HG03196 (cell line): ENCODE measurements at regions not wholly inside any gene's neighbourhood (a gene's known extent, or its start where the extent isn't known, plus 50 kb on each side); places are given as distances from the start of the nearest gene placed in this dataset.
"Not testable (repeated sequence)": the region's sequence is repeated elsewhere in the genome, so short reads cannot be mapped to it uniquely, and the experiment has no call there.

Experiments
- ATAC-seq: cut with Tn5 transposase; IDR thresholded peaks from one replicate; pipeline ENCODE4 v1.9.1; 2021; ENCODE audit not compliant: unreplicated experiment

DNA sequence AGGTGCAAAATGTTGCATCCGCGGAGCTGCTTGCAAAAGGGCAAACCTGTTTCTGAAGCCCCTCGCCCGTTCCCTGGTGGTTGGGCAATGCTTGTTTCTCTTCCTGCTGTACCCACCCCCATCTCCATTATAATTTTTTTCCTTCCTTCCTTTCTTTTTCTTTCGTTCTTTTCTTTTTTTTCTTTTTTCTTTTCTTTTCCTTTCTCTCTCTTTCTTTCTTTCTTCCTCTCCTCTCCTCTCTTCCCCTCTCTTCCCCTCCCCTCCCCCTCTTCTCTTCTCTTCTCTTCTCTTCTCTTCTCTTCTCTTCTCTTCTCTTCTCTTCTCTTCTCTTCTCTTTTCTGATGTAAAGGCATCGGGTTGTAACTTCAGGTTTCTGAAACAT is 278.2 kb downstream of the GATA3 start:
- no peak for ATAC-seq

DNA sequence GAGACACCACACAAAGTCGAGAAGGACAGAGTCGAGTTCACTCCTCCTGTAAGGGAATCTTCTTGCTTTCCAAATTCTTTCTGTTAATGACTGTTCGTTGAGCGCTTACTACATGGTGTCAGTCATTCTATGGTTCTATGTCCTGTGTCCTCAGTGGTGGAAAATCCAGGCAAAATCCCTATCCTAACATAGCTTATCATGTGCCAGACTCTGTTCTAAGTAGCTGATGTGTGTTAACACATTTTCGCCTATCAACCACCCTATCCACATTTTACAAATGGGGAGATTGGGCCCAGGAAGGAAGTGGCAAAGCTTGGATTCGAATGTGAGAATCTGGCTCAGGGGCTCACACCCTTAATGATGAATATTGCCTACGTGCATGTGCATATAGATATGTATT is 280.1 kb downstream of the GATA3 start:
- no peak for ATAC-seq

DNA sequence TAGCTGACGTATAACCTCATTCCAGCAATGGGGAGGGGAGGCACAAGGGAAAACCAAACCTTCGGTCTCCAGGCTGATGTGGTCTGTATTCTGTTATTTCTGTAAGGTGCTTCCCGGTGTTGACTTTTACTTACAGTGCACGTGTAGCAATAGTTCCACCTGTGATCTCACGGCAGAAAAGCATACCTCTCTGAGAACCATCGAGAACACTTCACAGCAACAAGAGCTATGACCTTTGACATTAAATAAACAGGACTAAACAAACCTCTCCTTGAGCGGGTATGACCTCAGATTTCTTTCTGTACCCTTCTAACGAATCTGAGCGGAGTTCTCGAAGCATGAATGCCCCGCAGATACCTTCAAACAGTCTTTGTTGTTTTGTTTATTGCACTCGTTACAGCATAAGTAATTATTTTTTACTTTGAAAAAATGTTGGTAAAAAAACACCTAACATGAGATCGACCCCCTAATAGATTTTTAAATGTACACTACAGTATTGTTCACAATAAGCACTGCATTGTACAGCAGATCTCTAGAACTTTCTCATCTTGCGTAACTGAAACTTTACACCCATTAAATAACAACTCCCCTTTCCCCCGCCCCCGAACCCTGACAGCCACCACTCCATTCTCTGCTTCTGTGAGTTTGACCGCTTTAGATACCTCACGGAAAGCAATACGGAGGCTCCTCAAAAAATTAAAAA is 282.3 kb downstream of the GATA3 start:
- no peak for ATAC-seq

GRCh38 chr10:8337332-8337651 is 282.8 kb downstream of the GATA3 start:
- no peak for ATAC-seq

GRCh38 chr10:8338177-8338766 is 283.8 kb downstream of the GATA3 start:
- ATAC-seq, result no peak

DNA sequence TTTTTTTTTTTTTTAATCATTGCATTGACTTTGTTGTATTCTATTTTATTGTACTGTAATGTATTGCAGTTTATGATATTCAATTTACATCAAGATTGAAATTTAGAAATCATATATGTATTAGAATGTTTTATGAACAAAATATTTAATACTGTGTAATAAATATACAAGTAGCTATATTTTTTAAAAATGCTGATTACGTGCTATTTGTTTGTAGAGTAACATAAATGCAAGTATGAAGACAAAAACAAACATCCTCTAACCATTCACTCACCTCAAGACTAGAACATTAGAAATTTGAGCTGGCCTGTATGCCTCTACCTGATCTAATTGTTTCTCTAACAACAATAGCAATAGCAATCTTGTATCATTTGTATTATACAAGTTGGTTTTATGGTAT is 290.3 kb downstream of the GATA3 start:
- no peak for ATAC-seq

DNA sequence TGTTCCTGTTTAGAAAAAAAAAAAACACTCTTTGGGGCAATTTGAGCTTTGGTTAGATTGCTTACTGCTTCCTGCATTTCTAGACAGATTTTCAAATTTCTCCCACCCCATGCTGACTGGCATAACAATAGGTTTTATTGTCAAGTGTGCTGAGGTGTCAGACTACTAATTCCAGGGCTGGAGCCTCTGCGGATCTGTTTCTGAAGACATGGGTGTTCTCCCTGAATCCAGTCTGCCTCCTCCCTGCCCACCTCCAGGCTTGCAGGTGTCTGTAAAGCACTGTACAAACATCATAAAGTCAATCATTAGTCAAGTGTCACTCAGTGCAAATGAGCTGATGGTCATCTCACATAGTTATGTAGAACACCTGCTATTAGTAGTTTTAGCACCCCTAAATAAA is 292.4 kb downstream of the GATA3 start:
- ATAC-seq, result no peak

GRCh38 chr10:8347614-8348013 is 293.1 kb downstream of the GATA3 start:
- not testable (repeated sequence) for ATAC-seq

GRCh38 chr10:8349610-8350249 is 295.2 kb downstream of the GATA3 start:
- ATAC-seq, result no peak

- no peak for ATAC-seq
These were observed 295.9 kb downstream of the GATA3 start for GRCh38 chr10:8350250-8350967.

DNA sequence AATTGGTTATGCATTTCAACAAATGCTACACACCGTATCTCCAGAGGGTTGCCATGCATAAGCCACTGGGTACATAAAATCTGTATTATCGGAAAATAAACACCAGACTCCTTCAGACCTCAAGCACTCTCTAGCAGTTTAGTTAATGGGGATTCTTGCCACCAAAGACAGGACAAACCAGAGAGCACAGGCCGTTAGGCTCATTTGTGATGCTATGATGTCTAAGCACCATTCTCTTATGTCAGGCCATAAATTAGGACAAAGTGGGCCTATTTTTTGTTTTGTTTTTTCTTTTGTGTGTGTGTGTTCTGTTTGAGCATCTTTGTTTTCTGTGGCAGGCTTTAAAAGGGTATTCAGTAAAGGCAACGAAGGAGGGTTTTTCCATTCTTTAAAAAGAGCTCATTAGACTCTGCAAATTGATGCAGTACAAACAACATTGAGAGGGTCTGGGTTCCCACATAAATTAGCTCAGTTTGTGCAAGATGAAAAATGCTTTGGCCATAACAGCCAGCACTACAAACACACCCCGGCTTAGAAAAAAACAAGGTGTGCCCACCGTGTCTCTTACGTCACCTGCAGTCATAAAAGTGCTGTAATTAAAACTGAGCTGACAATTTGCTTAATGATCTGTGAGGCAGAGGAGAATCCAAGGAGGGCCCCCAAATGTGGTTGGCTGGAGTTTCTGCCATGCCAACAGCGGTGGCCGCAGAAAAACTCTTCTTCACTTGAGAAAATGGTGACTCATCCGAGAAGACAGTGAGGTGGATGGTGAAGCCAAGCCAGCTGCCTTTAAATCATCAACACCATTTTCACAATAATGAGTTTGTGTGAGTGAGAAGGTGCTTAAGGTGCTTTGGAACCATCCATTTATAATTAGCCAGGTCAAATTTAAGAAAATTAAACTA is 297.9 kb downstream of the GATA3 start:
- ATAC-seq, result no peak

DNA sequence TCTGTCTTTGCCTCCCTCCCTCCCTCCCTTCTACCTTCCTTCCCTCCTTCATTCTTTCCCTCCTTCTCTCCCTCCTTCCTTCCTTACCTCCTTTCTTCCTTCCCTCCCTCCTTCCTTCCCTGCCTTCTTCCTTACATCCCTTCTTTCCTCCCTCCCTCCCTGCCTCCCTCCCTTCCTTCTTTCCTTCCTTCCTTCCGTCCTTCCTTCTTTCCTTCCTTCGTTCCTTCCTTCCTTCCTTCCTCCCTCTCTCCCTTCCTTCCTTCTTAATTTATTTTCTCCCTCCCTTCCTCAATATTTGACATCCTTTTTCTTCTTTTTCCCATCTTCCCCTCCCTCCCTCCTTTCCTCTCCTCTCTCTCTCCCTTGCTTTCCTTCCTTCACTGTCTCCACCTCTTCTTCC is 301.8 kb downstream of the GATA3 start:
- ATAC-seq, result no peak

GRCh38 chr10:8359467-8359866 is 305.0 kb downstream of the GATA3 start:
- ATAC-seq, result no peak

DNA sequence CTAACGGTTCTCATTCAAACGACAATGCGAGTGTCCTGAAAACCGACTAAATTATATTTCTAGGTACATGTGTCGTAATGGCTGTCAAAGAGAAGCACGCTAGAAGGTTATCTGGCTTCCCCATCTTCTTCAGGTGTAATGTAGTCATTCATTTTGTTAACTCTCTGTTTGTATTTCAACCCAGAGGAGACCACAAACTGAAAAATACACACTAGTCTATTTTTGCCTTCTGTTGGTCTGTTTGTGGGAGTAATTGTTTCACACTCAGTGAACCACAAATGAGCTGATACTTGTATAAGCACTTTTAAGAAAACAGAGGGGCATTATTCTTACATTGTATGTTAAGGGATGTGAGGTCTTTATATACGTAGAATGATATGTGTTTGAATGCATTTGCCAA is 305.9 kb downstream of the GATA3 start:
- ATAC-seq, result no peak

GRCh38 chr10:8360814-8361509 is 306.5 kb downstream of the GATA3 start:
- no peak for ATAC-seq

- no peak for ATAC-seq
These were observed 307.0 kb downstream of the GATA3 start for GRCh38 chr10:8361510-8361844.

GRCh38 chr10:8365935-8366911 is 311.7 kb downstream of the GATA3 start:
- ATAC-seq, result no peak

- ATAC-seq, result not testable (repeated sequence)
These were observed 313.4 kb downstream of the GATA3 start for GRCh38 chr10:8367672-8368411.

GRCh38 chr10:8369666-8370065 is 315.2 kb downstream of the GATA3 start:
- peak; percentile 67 for ATAC-seq
